Fibroblast of skin of right quadriceps (primary cell): ENCODE measurements at regions not wholly inside any gene's neighbourhood (a gene's known extent, or its start where the extent isn't known, plus 50 kb on each side); places are given as distances from the start of the nearest gene placed in this dataset.

Source experiments
- DNase-seq: peaks from one replicate; pipeline ENCODE4 v3.0.0-alpha.2; 2013

DNA sequence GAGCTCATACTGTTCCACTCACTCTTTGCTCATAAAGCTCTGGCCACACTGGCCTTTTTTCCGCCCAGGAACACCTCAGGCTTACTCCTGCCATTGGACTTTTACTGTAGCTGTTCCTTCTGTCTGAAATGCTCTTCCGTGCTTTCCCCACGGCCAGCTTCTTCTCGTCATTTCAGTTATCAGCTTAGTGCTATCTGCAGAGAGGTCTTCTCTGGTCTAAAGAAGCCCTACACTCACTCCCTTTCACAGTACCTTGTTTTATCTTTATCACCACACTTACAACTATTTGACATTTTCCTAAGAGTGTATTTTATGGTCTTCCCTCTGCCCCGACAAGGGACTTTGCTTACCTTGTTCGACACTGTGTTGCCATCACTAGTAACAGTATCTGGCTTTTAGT lies 388.1 kb upstream of the SPRED2 start:
- no peak for DNase-seq

DNA sequence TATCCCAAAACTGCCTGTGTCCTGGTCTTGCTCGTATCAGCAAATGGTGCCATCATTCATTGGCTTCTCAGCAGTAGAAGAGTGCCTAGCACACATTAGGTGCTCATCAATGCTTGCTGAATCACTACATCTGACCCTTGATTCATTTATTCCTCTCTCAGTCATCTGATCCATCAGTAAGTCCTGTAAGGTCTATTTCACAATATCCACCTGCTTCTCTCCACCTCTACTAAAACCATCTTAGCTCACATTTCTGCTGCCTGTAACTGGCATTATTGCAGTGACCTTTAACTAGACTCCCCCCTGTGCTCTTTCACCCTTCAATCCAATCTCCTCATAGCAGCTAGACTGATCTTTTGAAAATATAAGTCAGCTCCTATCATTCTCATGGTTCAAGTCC lies 387.6 kb upstream of the SPRED2 start:
- no peak for DNase-seq

- no peak for DNase-seq
Observed at GRCh38 chr2:65818873-65819451, 386.6 kb upstream of the SPRED2 start.

DNA sequence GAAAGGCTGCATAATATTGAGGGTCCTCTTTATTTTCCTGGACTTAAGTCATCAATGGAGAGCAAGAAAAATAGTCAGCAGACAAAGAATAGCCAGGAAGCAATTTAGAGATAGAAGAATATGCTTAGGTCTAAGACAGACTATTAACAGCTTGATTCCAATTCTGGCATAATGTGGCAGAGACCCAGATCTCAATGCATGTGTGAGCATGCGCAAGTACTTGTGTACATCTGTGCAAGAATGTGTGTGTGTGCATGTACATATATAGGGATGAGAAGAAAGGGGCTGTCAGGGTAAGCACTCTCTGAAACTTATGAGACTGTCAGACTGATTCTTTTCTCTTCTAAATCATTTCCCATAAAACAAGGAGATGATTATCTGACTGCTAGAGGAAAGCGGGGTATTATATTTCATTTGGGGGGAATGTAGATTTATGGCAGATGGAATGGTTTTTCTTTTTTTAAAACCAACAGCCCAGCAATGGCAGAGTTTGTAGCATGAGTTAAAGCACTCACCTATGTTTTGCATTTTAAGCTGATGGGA lies 381.3 kb upstream of the SPRED2 start:
- peak; percentile 2 for DNase-seq

DNA sequence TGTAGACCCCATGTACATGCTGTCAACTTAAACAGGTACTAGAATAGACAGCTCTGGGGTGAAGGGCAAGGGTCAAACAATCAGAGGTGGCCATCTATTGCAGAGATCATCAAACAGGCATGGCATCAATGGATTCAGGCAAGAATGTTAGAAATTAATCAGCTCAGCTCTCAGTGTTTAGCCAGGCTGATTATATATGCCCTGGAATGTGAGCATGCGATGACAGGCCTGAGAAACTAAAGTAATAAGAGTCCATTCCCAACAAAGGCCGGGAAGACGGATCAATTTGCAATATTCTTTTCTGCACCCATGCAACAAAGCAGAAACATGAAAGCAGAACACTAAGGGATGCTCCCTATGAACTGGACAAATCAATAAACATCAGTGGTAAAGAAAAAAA lies 380.5 kb upstream of the SPRED2 start:
- DNase-seq: no peak

DNA sequence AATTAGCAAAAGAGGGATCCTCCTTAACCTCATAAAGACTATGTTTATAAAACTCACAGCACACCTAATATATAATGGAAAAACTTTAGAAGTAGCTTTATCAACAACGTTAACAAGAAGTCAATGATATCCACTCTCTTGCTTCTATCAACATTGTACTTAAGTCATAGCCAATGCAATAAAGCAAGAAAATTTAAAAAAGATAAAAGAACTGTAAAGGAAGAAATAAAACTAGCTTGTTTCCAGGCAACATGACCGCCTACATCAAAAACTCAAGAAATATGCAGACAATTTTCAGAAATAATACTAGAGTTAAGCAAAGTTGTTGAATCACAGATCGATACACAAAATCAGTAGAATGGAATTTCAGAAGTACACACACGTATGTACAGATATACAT lies 375.5 kb upstream of the SPRED2 start:
- DNase-seq: no peak

GRCh38 chr2:65804777-65805176 lies 372.4 kb upstream of the SPRED2 start:
- no peak for DNase-seq

- no peak for DNase-seq
Observed at GRCh38 chr2:65802298-65802942, 370.0 kb upstream of the SPRED2 start.

DNA sequence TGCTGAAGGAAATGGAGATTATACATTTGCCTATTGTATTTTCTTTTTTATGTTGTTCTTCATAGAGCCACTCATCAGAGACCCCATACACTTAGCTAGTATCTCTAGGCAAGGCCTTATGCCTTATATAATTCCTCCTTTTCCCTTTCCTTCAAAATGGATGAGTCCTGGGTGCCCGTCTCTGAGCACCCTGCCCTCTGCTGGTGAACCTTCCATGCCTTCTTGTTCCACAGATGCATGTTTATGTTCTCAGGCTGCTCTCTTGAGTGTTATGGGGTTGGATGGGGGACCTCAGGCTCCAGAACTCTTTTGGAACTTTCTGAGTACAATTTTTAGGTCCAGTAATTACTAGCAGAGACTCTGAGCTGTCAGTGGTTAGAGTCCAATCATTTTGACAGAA lies 368.6 kb upstream of the SPRED2 start:
- peak; percentile 5 for DNase-seq

DNA sequence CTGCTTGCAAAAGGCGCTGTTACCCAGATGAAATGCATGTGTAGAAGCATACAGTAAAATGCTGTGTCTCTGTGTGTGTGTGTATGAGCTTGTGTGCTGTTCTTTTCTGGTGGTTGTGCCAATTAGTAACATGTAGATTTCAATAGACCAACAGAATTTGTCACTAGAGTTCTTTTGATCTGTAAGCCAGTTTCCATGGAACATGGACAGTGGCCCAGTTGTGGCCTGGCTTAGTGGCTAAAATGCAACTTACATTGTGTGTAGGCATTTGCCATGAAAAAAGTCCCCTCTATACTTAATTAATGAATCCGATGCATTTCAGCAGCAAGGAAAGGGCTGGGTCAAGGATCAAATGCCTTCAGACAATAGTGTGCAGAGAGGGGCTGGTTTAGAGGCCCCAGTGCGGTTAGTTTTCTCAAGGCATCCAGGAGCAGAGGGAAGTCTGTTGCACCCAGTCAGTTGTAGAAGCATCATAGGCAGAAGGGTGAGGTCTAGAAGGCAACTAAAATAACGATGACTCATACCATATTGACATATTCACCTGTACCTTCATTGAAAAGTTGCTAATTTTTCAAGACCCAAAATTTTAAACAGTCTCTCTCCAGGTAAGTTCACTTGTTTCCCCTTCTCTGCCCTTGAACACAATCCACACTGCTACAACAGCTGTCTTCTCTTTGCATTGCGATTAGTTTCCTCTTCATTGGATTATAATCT lies 366.9 kb upstream of the SPRED2 start:
- no peak for DNase-seq

DNA sequence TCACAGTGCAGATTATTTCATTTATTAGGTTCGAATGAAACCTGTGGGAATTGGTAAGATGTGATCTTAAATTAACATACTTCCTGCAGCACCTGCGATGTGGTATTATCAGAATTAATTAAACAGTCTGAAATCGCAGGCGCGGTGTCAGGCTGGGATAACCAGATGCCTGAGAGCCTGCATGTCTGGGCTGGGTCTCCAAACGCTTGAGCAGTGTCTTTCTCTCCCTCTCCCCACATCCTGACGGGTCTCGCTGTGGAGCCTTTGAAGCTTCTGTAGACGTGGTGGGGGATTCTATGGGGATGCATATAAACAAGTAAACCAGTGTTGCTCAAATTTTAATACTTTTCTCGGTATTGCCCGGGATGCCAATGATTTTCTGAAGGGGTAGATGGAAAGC lies 366.2 kb upstream of the SPRED2 start:
- DNase-seq: no peak

DNA sequence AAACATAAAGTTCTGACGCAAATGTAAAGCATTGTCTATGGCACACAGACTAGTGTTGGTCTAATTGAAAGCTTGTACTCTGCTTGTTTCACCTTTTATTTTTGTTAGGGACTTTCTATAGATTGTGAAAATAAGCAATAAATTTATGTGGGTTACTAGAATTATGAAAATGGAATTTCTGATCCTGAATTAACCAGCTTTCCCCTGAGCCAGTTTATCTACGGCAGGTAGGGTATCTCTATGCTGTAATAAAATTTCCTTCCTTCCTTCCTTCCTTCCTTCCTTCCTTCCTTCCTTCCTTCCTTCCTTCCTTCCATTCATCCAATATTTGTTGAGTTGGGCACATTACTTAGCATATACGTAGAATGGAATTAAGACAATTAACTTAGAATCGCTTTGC lies 362.6 kb upstream of the SPRED2 start:
- DNase-seq: no peak

DNA sequence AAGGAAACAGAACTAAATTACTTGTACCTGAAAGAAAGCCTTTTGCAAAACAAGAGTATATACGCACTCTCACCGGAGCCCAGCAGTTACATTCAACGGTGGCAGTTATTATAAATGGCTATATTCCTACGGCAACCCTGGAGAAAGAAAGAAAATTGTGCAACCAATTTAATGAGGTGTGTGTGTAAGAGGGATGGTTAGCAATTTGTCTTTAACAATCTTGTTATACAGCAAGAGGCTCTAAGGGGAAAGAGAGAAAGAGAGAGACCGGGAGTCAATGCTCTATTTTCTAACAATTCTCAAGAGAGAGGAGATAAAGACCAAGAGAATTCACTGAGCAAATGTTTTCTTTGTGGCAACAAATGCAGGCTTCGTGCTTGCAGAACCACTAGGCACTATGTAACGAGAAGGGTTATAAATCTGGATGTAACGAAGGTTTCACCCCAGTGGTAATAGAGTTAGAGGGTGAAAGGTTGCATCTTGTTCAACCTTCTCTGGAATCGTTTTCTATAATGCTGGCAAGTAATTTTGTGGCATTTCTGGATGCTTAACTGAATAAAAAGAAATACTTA lies 359.1 kb upstream of the SPRED2 start:
- no peak for DNase-seq

GRCh38 chr2:65790676-65790935 lies 358.2 kb upstream of the SPRED2 start:
- no peak for DNase-seq

DNA sequence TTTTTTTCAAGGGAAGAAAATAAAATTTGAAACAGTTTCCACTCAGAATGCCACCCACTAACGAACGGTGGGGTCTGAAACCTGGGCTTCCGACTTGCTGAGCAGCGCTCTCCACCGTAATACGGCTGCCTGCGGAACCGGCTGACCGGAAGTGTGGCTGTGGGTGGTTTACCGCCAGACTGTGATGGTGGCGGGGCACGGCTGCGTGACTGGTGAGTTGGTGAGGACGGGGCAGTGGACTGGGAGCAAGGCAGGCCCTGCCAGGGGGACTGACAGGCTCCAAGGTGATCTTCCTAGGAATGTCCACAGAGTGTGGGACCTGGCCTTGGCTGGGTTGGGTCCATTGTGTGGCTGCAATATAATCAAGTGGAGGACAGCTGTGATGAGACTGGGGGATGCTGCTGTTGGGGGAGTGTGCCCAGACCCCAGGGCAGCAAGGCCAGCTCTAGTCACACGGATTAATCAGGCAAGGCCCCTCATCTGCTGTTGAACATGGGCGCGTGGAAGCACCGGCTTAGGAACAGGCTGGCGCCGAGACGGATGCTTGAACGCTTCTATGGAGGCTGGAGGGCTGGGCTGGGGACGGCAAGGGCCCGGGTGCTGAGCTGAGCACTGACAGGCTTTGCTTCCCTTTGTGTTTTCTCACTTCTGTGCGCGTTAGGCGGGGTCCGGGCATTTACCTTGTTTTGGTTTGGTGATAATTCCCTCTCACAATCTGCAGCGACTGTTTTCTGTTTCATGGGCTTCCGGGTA lies 357.7 kb upstream of the SPRED2 start:
- no peak for DNase-seq

DNA sequence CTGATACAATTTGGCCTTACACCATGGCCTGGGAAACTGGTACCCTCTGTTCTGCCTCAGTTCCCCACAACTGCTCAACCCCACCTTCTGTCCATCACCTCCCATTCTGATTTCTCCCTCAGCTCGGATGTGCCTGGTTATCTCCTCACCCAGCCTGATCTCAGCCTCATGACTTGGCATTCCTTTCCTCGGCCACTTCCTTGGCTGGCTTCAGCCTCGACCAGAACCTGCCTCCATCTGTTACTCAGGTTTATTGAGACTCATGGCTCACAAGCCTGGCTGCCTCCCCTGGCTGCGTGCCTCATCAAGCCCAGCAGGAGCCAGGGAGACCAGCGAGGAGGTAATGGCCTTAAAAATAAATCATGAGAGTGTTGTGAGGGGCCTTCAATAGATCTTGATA lies 356.2 kb upstream of the SPRED2 start:
- DNase-seq: no peak

GRCh38 chr2:65786765-65787164 lies 354.4 kb upstream of the SPRED2 start:
- DNase-seq: no peak

DNA sequence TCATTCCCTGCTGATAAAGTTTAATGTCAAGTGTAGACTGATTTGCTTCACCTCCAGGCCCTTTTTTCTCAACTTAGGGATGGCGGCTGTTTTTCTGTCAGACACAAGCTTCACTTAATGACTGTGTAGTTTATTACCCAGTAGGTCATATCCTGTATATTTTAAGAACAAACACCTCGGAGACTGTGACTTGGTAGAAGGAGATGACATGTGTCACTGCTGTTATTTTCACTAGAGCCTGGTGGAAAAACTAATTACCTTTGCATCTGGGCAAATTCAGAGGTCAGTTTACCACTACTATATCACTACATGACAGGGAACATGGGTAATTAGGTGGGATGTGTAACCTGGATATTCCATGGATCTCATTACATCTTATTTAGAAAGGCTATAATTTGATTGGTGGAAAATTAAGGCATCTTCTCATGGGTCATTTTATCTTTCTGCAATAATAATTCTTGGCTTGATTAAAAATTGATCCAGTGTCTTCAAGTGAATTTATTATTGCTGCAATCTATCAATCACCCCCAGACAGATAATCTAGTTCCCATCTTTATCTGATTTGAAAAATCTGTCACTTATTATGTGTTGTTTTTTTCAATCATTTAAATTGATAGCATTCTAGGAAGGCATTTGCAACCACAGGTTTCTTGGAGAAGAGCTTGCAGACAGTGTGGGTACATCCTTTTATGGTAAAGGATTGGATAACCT lies 353.8 kb upstream of the SPRED2 start:
- DNase-seq: no peak

- no peak for DNase-seq
Observed at GRCh38 chr2:65782996-65783650, 350.7 kb upstream of the SPRED2 start.

DNA sequence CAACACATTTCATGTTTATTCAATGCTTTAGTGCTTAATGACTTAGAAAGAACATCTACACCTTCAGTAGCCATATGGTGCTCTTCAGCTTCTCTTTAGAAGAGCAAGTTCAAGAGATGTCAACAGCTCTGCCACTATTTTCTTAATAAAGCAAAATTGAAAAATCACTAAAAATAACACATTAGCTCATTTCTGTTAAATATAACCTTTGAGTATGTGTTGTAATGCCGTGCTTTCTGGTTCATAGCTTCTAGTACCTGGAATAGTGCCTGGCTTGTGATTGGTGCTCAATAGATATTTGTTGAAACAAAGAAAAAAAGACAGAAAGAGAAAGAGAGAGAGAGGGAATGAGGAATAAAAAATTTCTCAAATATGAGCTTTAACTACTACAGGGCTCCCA lies 349.8 kb upstream of the SPRED2 start:
- DNase-seq: no peak

DNA sequence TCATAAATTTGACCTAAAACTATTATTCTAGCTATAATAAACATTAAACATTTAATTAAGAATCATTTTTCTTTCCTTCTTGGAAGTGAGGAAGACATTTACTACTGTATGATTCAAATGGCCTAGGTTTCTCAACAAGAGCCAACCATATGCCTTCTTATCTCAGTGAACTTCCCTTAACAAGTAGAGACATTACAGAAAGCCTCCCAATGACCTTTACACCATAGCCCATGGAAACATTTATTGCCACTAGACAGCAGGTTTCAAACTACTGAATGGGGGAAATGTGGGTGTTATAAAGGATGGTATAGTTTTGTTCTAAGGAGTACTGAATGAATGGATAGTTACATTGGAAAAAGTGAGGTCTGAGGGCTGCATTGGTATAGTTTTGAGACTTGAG lies 349.4 kb upstream of the SPRED2 start:
- no peak for DNase-seq

GRCh38 chr2:65779021-65779420 lies 346.6 kb upstream of the SPRED2 start:
- DNase-seq: no peak
